H1 (cell line): ENCODE measurements at regions not wholly inside any gene's neighbourhood (a gene's known extent, or its start where the extent isn't known, plus 50 kb on each side); places are given as distances from the start of the nearest gene placed in this dataset.

Source experiments
- ATF3 ChIP-seq: IDR thresholded peaks from 2 replicates; pipeline ENCODE4 v1.6.1; 2011; ENCODE audit warnings: low read depth, mild to moderate bottlenecking, low read length; ENCODE audit not compliant: insufficient read depth
- BCL11A ChIP-seq, 2 experiments: IDR thresholded peaks; one replicate each; pipeline ENCODE4 v1.6.1; 2011; ENCODE audit warnings: low read depth in 2 of 2, low read length in 2 of 2, mild to moderate bottlenecking in 2 of 2
- CHD2 ChIP-seq: IDR thresholded peaks from 2 replicates; pipeline ENCODE4 v1.6.1; 2012; ENCODE audit warnings: low read length, improper control_type of control experiment
- CTBP2 ChIP-seq: IDR thresholded peaks from 2 replicates; pipeline ENCODE4 v1.7.0; 2011; ENCODE audit warnings: borderline replicate concordance, mild to moderate bottlenecking, moderate library complexity, mixed read lengths, low read length; ENCODE audit not compliant: insufficient read depth, insufficient read length
- GABPA ChIP-seq: IDR thresholded peaks from 2 replicates; pipeline ENCODE4 v1.6.1; 2011; ENCODE audit warnings: mild to moderate bottlenecking, low read length, moderate library complexity, borderline replicate concordance; ENCODE audit not compliant: insufficient read depth
- KDM5A ChIP-seq: fragments of 200-600 bp; IDR thresholded peaks from 2 replicates; pipeline ENCODE4 v1.7.1; 2012; ENCODE audit warnings: mild to moderate bottlenecking, low read length, inconsistent platforms, mixed read lengths
- TCF12 ChIP-seq: IDR thresholded peaks from 2 replicates; pipeline ENCODE4 v1.6.1; 2011; ENCODE audit warnings: low read depth, mild to moderate bottlenecking, low read length

- TF ChIP-seq CHD2: no peak
- TF ChIP-seq CTBP2: no peak
- no peak for TF ChIP-seq TCF12
- TF ChIP-seq BCL11A (IDR thresholded peaks at IDR 0.05; ENCODE audit: low read depth in 2 of 2, low read length in 2 of 2): no peak
- no peak for TF ChIP-seq ATF3
- TF ChIP-seq GABPA: no peak
- no peak for TF ChIP-seq KDM5A
- TF ChIP-seq, all 59 proteins: peak for 0
Measured at GRCh38 chr2:10223471-10223870, 79.2 kb upstream of the HPCAL1 start (continued).
